ENCODE measurements at regions not wholly inside any gene's neighbourhood (a gene's known extent, or its start where the extent isn't known, plus 50 kb on each side); places are given as distances from the start of the nearest gene placed in this dataset.

GRCh38 chr9:115625954-115626353 lies 508.0 kb upstream of the TNC start:
- Histone ChIP-seq H4K20me1 (ENCODE audit: control insufficient read depth, extremely low read depth, insufficient read depth, low read length) (no peaks in the 10 kb centered on the region), H3K4me3 (ENCODE audit: control insufficient read depth in 2 of 3, extremely low read depth in 1 of 3, insufficient read depth in 2 of 3, low read depth in 1 of 3, low read length in 3 of 3) (no peak overlapping the region), H3K27me3 (ENCODE audit: control insufficient read depth, extremely low read depth, insufficient read depth, low read length) (no peaks in the 10 kb centered on the region), H3K27ac (ENCODE audit: control insufficient read depth, insufficient read depth, low read length) (no peak overlapping the region), H3K4me2 (ENCODE audit: control insufficient read depth, extremely low read depth, insufficient read depth, low read depth, low read length) (no peak overlapping the region), H3K9me3 (ENCODE audit: control insufficient read depth, low read depth, low read length) (no peaks in the 10 kb centered on the region), H3K9ac (ENCODE audit: control insufficient read depth, extremely low read depth, insufficient read depth, low read length) (no peak overlapping the region), H3K4me1 (ENCODE audit: control insufficient read depth, extremely low read depth, insufficient read depth, low read length) (peaks cover 10% of the 10 kb centered on the region), H3K36me3 (ENCODE audit: control insufficient read depth in 2 of 2, extremely low read depth in 1 of 2, insufficient read depth in 2 of 2, low read length in 2 of 2) (no peaks in the 10 kb centered on the region), H2AFZ (ENCODE audit: control insufficient read depth, low read length) (no peak overlapping the region), H3K79me2 (ENCODE audit: control insufficient read depth, insufficient read depth, low read length) (no peaks in the 10 kb centered on the region), H3K9me1 (ENCODE audit: control insufficient read depth, extremely low read depth, insufficient read depth, low read length) (no peaks in the 10 kb centered on the region)
- no peak for FAIRE-seq
- dilution Hi-C loops (cut with MboI; ENCODE audit: extremely low pct_ligation_motif_present, low sequenced_read_pairs), result no loop called here
- TF ChIP-seq, protein P1, sequence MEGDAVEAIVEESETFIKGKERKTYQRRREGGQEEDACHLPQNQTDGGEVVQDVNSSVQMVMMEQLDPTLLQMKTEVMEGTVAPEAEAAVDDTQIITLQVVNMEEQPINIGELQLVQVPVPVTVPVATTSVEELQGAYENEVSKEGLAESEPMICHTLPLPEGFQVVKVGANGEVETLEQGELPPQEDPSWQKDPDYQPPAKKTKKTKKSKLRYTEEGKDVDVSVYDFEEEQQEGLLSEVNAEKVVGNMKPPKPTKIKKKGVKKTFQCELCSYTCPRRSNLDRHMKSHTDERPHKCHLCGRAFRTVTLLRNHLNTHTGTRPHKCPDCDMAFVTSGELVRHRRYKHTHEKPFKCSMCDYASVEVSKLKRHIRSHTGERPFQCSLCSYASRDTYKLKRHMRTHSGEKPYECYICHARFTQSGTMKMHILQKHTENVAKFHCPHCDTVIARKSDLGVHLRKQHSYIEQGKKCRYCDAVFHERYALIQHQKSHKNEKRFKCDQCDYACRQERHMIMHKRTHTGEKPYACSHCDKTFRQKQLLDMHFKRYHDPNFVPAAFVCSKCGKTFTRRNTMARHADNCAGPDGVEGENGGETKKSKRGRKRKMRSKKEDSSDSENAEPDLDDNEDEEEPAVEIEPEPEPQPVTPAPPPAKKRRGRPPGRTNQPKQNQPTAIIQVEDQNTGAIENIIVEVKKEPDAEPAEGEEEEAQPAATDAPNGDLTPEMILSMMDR (optimal IDR thresholded peaks at IDR 0.05 in 1 of 3, IDR thresholded peaks at IDR 0.05 in 1 of 3, conservative IDR thresholded peaks at IDR 0.05 in 1 of 3; ENCODE audit: extremely low read depth in 1 of 3, insufficient read depth in 2 of 3, low read length in 3 of 3), result no peak
- no peak for DNase-seq (ENCODE audit: low read depth, low spot score)

- Histone ChIP-seq H3K9ac (ENCODE audit: control insufficient read depth, extremely low read depth, insufficient read depth, low read length) (no peak overlapping the region), H3K27me3 (ENCODE audit: control insufficient read depth, extremely low read depth, insufficient read depth, low read length) (no peaks in the 10 kb centered on the region), H4K20me1 (ENCODE audit: control insufficient read depth, extremely low read depth, insufficient read depth, low read length) (no peaks in the 10 kb centered on the region), H3K4me3 (ENCODE audit: control insufficient read depth in 2 of 3, extremely low read depth in 1 of 3, insufficient read depth in 2 of 3, low read depth in 1 of 3, low read length in 3 of 3) (no peak overlapping the region), H3K79me2 (ENCODE audit: control insufficient read depth, insufficient read depth, low read length) (no peaks in the 10 kb centered on the region), H3K4me1 (ENCODE audit: control insufficient read depth, extremely low read depth, insufficient read depth, low read length) (peaks cover 10% of the 10 kb centered on the region), H3K9me3 (ENCODE audit: control insufficient read depth, low read depth, low read length) (no peaks in the 10 kb centered on the region), H3K4me2 (ENCODE audit: control insufficient read depth, extremely low read depth, insufficient read depth, low read depth, low read length) (no peak overlapping the region), H3K36me3 (ENCODE audit: control insufficient read depth in 2 of 2, extremely low read depth in 1 of 2, insufficient read depth in 2 of 2, low read length in 2 of 2) (no peaks in the 10 kb centered on the region), H3K27ac (ENCODE audit: control insufficient read depth, insufficient read depth, low read length) (no peak overlapping the region), H2AFZ (ENCODE audit: control insufficient read depth, low read length) (no peak overlapping the region), H3K9me1 (ENCODE audit: control insufficient read depth, extremely low read depth, insufficient read depth, low read length) (no peaks in the 10 kb centered on the region)
- dilution Hi-C loops (cut with MboI; ENCODE audit: extremely low pct_ligation_motif_present, low sequenced_read_pairs), result no loop called here
- FAIRE-seq (no peak), DNase-seq (ENCODE audit: low read depth, low spot score) (no peak)
- no peak for TF ChIP-seq EZH2 (IDR thresholded peaks at IDR 0.05; ENCODE audit: low read length)
- TF ChIP-seq, protein P1 (optimal IDR thresholded peaks at IDR 0.05 in 1 of 3, IDR thresholded peaks at IDR 0.05 in 1 of 3, conservative IDR thresholded peaks at IDR 0.05 in 1 of 3; ENCODE audit: extremely low read depth in 1 of 3, insufficient read depth in 2 of 3, low read length in 3 of 3), result no peak
Measured at GRCh38 chr9:115627511-115627910, 509.6 kb upstream of the TNC start.
